NCI-H345 treated with DMSO at 0.1 percent for 48 hours (cell line): ENCODE measurements at regions not wholly inside any gene's neighbourhood (a gene's known extent, or its start where the extent isn't known, plus 50 kb on each side); places are given as distances from the start of the nearest gene placed in this dataset.

Experiments
- DNase-seq: peaks from one replicate; lab custom pipeline; 2025; ENCODE audit not compliant: unreplicated experiment; lab: John Stamatoyannopoulos, UW

DNA sequence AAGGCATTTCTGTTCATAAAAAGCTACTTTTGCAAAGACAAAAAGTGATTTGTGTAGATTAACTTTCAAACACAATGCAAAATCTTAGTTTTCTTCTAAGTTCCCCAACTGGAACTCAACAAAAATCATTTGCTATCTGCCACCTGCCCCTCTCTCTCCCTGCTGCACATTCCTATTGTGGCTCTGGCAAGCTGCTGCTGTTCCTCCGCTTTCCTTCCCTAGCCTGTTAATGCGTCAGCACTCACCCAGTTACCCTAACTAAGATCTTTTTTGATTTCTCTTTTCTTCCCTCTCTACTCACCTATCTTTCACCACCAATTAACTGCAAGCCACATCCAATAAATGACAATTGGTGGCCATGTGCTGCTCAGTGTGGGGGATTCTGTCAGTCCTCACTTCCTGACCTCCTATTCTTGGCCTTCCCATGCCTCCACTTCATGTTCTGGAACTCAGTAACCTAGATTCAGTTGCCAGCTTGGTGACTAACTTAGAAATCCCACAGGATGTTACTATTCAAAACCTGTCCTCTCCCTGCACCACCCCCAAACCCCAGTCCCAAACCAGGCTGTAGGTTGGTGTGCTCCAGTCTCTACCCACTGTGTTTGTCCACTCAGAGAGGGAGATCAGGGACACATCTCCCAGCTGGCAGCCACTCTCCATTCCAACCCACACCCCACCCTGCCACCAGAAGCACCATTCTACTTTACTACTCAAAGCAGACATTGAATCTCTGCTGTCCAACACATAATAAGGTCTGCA lies 140.2 kb upstream of the CTTNBP2 start:
- DNase-seq: no peak

DNA sequence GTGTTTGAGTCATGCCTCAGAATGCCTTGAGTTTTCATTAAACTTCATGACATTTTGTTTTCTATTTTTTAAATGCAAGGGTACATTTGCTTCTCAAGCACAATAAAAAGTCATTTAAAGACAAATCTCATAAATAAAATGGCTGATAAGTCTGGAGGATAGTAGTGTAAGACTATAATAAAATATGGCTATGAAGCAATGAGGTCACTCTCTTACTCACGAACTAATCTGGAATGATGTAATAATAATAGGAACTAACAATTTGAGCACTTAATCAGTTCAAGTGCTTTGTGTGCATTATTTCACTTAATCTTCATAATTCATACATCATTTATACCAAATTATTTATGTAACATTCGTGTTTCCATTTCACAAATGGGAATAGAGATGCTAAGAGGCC lies 149.3 kb upstream of the CTTNBP2 start:
- no peak for DNase-seq

DNA sequence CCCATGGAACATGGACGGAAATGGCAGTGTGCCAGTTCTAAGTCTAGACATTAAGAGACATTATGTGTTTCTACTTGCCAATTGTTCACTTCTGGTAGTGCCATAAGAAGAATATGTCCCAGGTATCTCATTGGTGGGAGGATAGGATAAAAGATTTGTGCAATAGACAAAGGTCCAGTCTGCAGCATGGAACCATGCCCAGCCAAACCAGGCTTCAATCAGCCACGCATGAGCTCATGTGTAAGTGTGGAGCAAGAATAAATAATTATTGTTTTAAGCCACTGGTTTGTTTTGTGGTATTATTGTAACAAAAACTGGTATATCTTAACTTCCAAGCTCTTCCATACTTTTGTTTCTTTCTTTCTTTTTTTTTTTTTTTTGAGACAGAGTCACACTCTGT lies 153.6 kb upstream of the CTTNBP2 start:
- no peak for DNase-seq

DNA sequence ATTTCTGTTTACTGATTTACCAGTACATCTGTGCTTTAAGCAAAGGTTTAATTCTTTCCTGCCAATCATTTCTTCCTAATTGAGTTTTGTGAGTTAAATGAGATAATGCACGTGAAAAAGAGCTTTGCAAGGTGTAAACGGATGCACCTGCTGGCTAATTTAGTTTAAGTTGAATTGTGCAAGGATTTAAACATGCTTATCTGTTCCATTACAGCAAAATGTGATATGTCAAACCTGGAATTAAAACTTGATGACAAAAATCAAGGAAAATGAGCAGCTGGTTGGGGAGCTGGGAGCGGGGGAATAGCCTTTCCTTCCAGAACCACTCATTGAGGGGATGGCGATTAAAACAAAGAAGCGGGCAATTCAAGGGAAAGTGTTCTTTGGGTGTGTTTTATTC lies 155.0 kb upstream of the CTTNBP2 start:
- DNase-seq: no peak

DNA sequence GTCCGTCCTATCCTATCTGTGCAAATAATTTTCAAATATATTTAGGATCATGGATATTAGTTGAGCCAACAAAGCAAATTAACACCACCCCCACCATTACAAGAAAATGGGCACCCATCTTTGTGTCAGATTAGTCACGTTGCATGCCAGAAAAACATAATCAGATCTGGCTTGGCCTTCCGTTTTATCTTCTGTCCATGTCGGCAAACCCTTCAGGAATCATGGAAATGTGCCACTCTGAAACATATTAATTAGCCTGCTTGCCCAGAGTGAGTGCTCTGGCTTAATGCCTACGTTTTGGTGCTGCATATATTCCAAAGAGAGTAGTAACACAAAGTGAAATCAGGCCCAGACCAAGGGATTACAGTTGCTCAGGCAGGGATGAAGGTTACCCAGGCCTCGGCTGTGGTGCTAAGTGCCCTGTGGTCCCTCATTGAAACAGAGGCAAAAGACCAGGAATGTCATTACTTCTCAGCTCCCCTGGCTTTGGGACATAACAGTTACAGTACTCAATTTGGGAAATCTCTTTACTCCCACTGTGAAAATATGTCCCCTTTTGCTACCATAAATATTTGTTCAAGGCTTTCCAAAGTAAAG lies 154.0 kb upstream of the LSM8 start:
- no peak for DNase-seq

DNA sequence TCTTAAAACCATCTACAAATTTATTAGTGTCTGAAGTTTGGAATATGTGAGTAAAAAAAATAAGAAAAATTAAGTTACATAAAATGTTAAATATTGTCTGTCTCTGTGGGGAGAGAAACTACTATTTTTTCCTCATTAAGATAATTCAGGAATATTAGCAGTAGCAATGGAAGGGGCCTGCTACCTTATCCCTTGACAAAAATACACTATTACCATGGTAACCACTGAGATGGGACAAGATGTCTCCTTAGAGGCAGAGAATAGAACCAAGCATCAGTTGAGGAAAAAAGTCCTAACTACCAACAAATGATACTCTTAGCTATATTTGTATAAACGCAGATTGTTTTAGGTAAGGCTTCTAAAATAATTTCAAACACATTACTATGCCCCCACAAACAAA lies 150.7 kb upstream of the LSM8 start:
- DNase-seq: no peak

DNA sequence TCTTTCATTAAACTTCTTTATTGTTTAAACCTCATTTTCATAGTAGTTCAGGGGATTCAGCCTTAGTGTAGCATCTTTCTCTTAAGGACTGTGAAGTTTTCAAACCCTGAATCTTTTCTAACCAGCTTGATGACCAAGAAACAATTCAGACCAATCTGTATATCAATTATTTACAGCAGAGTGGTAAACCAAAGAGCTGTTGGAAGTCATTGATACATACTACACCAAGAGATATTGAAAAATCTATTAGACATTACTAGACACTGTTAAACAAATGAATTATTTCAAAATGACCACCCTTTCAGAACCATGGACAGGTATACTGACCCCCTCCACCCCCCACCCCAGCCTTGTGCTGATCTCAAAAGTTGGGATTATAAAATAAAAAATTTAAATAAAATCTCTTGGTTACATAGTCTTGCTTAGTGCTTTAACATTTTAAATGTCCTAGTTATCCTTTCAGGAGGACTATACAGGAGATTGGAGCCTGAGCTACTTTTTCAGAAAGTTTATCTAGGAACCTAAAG lies 143.9 kb upstream of the LSM8 start:
- DNase-seq: no peak

DNA sequence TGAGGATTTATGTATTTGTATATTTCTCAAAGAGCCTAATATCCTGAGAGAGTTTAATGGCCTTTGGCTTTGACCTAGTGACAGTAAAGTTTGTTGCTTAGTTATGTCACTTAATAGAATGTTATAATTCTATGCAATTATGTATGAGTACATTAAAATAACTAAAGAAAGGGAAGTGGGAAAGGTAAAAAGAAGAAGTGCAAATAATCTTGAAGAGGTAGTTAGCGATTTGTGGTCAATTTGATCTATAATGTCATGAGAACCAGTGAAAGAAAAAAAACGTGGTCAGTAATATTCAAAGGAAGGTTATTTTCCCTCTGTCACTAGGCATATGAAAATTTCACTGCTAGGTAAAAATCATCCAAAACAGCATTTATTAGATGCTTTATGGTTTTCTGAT lies 143.4 kb upstream of the LSM8 start:
- DNase-seq: no peak

DNA sequence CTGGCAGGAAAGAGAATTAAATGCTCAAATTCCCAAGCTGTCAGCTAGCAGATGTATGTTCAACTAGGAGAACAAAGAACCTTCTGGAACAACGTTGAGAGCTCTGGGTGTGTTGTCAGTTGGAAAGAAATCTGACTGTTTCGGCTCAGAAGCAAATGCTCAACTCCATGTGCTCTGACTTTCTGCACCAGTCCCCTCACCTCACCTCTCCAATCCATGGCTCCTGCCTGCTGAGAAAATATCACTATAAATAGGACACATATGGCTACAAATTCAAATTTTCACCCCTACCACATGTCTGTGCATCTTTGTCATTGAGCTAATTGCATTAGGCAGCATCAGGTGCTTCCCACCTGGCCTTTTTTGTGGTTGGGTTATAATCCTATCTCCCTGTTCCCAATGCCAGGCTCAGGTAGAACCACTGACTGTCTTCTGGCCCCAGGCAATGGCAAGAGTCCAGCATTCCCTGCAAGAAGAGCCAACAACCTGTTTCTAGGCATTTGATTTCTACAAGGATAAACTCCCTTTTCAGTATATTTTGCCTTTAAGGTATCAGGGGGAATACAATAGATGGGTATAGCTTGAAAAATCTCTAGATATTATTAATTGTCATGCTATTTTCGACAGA lies 142.6 kb upstream of the LSM8 start:
- no peak for DNase-seq

DNA sequence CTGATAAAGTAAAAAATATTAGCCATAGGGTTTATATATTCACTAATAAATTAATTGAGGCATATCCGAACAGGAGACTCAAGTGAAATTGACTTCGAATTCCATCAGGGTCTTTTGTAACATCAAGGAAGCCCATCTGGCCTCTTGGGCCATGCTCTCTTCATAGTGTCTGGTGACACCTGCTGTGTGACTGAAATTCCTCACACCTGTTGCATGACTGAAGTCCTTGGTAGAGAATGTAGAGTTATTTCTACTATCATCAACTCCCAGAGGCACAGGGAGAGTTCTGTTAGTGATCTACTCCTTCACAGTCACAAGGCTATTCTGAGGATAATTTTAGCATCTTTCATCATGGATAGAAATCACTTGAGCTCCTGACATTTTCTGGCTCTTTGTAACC lies 138.3 kb upstream of the LSM8 start:
- DNase-seq: no peak

DNA sequence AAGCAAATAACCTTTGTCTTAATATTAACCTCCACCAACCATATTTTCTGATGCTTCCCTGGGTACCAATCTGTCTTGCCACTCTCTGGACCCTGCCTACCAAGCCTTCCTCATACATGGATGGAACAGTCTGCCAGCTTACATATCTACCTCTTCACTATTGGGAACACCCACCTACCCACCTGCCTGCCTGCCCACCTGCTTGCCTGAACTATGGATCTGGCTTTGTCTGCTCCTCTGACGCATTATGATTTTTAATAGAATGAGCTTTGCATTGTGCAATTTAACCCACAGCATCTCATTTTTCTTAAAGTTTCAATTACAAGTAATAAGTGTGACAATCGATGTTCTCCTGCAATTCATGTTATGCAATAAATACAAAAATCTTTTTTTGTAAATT lies 137.9 kb upstream of the LSM8 start:
- DNase-seq: no peak

DNA sequence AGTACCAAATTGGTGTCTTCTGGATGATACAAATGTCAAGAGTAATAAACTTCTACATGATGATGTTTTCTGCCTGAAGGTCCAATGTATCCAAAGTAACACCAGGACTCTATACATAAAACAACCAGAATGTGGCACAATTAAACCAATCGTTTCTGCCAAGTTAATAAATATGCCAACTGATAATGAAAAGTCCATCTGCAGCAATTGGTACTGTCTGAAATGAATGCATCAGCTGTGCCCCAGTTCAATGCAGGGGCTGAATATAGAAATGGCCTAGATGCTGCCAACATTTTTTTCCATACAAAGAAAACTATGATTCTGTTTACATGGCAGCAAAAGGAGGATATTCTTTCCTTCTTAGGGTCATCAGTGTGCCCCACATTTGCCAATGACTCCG lies 137.2 kb upstream of the LSM8 start:
- no peak for DNase-seq

DNA sequence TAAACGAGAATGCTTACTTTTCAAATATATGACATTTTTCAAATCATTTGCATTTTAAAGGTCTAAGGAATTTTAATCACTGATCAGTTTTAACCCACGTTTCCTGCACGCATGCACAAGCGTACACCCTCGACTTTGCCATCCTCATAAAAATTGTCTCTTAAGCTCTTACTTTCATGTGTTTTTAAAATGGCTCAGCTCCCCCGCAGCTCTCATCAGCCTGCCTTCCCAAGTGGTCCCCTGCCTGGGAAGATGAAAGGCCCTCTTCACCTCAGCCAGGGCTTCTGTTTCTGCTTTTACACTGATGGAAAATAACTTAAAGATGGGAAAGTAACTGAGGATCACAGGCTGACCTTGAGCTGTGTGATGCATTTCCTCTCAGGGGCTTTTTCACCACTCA lies 131.6 kb upstream of the LSM8 start:
- DNase-seq: no peak

DNA sequence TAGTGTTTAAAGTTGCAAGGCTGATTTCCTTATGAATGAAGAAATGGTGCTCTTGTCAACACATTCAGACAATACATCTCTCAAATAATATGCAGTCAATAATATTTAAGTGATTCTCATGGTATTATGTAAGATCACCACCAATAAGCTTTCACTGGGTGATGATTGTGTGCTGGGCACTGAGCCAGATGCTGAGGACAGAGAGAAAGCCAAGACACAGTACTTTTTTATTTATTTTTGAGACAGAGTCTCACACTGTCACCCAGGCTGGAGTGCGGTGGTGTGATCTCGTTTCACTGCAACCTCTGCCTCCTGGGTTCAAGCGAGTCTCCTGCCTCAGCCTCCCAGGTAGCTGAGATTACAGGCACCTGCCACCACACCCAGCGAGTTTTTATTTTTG lies 130.6 kb upstream of the LSM8 start:
- DNase-seq: peak; percentile 9

DNA sequence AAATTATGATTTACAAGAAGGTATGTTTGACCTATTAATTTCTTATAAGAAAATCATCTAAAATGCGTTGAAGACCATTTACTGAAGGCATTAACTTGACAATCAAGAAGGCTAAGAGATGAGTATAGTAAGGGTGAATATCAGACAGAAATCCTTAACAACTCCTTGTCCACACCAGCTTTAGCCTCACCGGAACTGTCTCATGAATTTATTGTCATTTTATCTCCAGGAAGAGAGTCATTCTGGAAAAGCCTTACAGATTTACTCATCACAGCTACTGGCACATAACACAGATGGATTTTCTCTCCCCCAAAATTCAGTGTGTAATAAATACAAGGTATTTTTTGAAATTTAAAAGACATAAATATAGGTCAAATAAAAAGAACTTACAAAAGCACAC lies 129.4 kb upstream of the LSM8 start:
- no peak for DNase-seq

DNA sequence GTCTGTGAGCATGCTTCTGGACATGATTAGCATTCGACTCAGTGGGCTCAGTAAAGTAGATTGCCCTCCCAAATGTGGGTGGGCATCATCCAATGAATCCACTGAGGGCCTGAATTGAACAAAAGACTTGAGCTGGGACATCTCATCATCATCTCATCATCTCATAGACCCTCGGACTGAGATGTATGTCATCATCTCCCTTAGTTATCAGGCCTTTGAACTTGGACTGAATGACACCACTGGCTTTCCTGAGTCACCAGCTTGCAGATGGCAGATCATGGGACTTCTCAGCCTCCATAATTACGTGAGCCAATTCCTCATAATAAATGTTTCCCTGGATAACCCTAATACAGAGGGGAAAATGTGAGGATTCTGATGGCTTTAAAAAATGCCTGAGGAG lies 128.3 kb upstream of the LSM8 start:
- no peak for DNase-seq

DNA sequence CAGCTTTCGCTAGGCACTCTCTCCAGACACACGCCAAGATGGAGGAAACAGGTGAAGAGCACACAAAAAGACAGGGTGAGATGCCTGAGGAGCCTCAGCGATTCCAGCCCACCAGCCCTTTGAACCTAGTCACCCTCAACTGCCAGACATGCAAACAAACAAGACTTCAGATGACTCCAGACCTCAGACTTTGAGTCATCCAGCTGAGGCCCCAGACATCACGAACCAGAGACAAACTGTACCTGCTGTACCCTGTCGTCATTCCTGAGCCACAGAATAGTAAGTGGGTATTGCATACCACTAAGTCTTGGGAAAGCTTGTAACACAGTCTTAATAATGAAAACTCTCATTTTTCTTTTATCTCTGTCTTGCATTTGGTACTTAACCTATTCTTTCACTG lies 126.6 kb upstream of the LSM8 start:
- DNase-seq: no peak

DNA sequence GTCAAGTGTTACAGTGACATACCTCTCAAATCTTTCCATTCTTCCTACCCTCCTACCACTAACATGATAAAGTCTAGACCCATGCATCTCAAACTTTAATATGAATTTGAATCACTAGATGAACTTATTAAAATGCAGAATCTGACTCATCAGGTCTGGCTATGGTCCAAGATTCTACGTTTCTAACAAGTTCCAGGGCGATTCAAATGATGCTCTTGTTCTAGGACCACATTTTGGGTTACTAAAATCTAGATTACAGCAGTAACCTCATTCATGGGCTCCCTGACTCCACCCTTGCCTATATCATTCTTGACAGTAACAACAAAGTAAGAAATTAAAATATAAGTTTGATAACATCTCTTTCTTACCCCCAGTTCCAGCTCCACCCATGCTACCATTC lies 124.8 kb upstream of the LSM8 start:
- DNase-seq: no peak

DNA sequence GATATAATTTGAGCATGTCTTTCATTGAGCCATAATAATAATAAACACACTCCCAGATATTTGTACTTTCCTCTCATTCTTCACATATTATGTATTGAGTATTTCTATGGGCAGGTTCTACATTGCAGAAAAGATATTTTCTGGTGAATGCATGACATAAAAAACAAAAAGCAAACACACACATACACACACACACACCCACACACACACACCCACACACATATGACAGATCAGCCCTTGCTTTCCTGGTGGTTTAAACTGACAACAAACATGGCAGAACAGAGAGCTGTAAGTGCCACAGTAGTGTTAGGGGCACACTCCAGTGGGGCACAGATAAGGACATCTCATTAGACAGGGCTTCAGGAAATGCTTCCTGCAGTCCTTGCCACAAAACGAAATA lies 123.3 kb upstream of the LSM8 start:
- DNase-seq: no peak

DNA sequence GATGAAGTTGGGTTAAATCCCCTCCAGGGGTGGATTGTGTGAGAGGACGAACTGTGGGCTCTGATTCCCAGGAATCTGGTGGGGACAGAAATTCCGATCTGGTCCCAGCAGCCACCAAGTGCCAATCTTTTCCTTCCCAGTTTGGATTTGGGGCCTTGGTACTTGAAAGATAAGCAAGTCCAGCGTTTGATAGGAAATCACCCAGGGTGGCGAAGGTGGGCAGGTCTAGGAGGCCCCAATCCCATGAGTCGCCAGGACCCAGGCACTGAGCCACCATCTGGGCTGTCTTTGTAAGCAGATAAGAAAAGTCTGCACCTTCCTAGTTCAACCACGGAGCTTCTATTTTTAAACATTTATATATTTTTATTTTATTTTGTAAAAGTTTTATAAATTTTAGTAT lies 122.6 kb upstream of the LSM8 start:
- DNase-seq: no peak

DNA sequence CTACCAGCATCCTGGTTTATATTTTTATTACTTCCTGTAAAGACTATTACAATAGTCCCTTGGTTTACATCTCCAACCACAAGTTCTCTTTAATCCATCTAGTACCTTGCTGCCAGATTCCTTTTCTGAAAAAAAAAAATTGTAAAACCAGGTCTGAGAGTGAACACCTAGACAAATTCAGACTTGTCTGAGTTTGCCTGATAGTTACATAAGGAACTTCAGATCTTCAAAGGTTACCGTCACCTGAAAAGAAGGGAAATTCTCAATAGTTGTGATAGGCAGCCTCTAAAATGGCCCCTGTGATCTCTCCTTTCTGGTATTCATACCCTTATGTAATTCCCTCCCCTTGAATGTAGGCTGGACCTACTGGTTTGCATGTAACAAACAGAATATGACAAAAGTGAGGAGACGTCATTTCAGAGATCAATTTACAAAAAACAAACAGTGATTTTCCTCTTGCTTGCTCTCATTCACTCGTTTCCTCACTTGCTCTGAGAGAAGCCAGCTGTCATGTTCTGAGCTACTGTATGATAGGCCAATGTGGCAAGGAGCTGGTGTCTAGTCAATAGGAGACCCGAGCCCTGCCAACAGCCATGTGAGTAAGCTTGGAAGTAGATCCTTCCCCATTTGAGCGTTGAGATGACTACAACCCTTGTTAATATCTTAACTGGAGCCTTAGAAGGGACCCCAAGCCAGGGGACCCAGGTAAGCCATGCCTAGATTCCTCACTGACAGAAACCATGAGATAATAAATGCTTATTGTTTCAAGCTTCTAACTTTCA lies 110.9 kb upstream of the LSM8 start:
- DNase-seq: no peak

DNA sequence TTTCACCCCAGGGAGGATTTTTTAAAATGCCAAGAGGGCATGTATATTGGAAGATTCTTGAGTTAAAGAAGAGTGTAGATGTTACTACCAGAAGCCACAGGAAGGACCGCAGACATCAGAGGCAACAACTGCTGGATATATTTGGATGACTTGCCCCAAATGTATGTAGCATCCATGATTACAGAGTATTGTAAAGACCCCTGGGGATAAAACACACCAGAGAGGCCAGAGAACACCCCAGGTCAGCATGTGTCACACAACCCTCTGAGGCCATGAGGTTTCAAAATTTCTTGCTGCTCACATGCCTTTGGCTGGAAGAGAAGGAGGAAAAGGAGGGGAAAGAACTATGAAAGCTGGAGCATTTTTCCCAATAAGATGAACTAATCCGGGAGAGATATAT lies 108.0 kb upstream of the LSM8 start:
- DNase-seq: no peak
